H1 (cell line): ENCODE measurements at regions not wholly inside any gene's neighbourhood (a gene's known extent, or its start where the extent isn't known, plus 50 kb on each side); places are given as distances from the start of the nearest gene placed in this dataset.

Experiments
- CTCF ChIA-PET: fragments of 300-600 bp; sonication (Branson Sonifier 250); formaldehyde crosslinking; loops from one replicate; lab custom pipeline; 2021; ENCODE audit not compliant: partially characterized antibody; lab: Charles Lee
- POLR2A ChIA-PET: fragments of 300-600 bp; sonication (Branson Sonifier 250); formaldehyde crosslinking; loops from one replicate; lab custom pipeline; 2021; ENCODE audit warnings: inconsistent platforms; ENCODE audit not compliant: partially characterized antibody; lab: Charles Lee
- DNase-seq, 2 experiments: peaks; one replicate each; pipeline versions ENCODE4 v3.0.0 to v3.0.0-alpha.2; 2010 to 2022; ENCODE audit warnings: low spot score in 2 of 2, low read depth in 1 of 2, mixed read lengths in 1 of 2
- FAIRE-seq: peaks from 2 replicates; lab custom pipeline; 2011; peaks lifted over from hg19 to GRCh38; lab: Jason Lieb, UNC
- H2AFZ ChIP-seq: 2 replicates; pipeline ENCODE4 v1.8.1; 2012; ENCODE audit warnings: low read length, inconsistent platforms
- H2AK5ac ChIP-seq: 2 replicates; pipeline ENCODE4 v1.6.1; 2013; ENCODE audit warnings: low read depth, low read length
- H2BK120ac ChIP-seq: replicated peaks from 2 replicates; pipeline ENCODE3; 2013; ENCODE audit warnings: low read depth, low read length, inconsistent platforms
- H2BK12ac ChIP-seq: 2 replicates; pipeline ENCODE4 v1.6.1; 2013; ENCODE audit warnings: low read depth, low read length
- H2BK15ac ChIP-seq: 2 replicates; pipeline ENCODE4 v1.6.1; 2013; ENCODE audit warnings: low read length
- H2BK20ac ChIP-seq: 2 replicates; pipeline ENCODE4 v1.6.1; 2013; ENCODE audit warnings: low read length
- H2BK5ac ChIP-seq: 2 replicates; pipeline ENCODE4 v1.6.1; 2013; ENCODE audit warnings: low read depth, low read length
- H3K14ac ChIP-seq: 2 replicates; pipeline ENCODE4 v1.6.1; 2013; ENCODE audit warnings: inconsistent platforms; ENCODE audit not compliant: insufficient read length
- H3K18ac ChIP-seq: 2 replicates; pipeline ENCODE4 v1.6.1; 2013; ENCODE audit warnings: low read length; ENCODE audit errors: extremely low read depth
- H3K23ac ChIP-seq: 2 replicates; pipeline ENCODE4 v1.6.1; 2013; ENCODE audit warnings: inconsistent platforms; ENCODE audit not compliant: insufficient read length
- H3K23me2 ChIP-seq: 2 replicates; pipeline ENCODE4 v1.6.1; 2013; ENCODE audit warnings: low read depth, low read length
- H3K27ac ChIP-seq: 2 replicates; pipeline ENCODE4 v1.6.1; 2011; ENCODE audit warnings: low read depth, low read length, inconsistent platforms
- H3K27me3 ChIP-seq, 4 experiments: replicated peaks in 1 of 4; 1 replicate in 1 of 4; 2 replicates in 3 of 4; pipeline versions ENCODE4 v1.6.1 to v1.8.1; 2011 to 2013; ENCODE audit warnings: low read length in 3 of 4, mild to moderate bottlenecking in 3 of 4, inconsistent platforms in 2 of 4, mixed read lengths in 2 of 4, moderate library complexity in 1 of 4; ENCODE audit not compliant: control insufficient read depth in 3 of 4, insufficient read depth in 3 of 4; ENCODE audit errors: extremely low read depth in 1 of 4
- H3K36me3 ChIP-seq, 4 experiments: 2 replicates each; pipeline versions ENCODE4 v1.6.1 to v1.8.1; 2011 to 2013; ENCODE audit warnings: mild to moderate bottlenecking in 4 of 4, low read length in 3 of 4, moderate library complexity in 2 of 4, control low read depth in 1 of 4, inconsistent platforms in 1 of 4; ENCODE audit not compliant: insufficient read depth in 4 of 4, control insufficient read depth in 2 of 4
- H3K4ac ChIP-seq: replicated peaks from 2 replicates; pipeline ENCODE3; 2013; ENCODE audit warnings: low read length, low read depth, mixed read lengths, inconsistent platforms; ENCODE audit not compliant: insufficient read length
- H3K4me1 ChIP-seq, 4 experiments: replicated peaks in 1 of 4; 1 replicate in 1 of 4; 2 replicates in 3 of 4; pipeline versions ENCODE4 v1.6.1 to v1.8.1; 2011 to 2013; ENCODE audit warnings: low read length in 3 of 4, inconsistent platforms in 2 of 4, mixed read lengths in 1 of 4; ENCODE audit not compliant: insufficient read depth in 4 of 4, control insufficient read depth in 3 of 4
- H3K4me2 ChIP-seq, 2 experiments: 2 replicates each; pipeline versions ENCODE4 v1.6.1 to v1.8.1; 2011 to 2013; ENCODE audit warnings: low read depth in 2 of 2, low read length in 2 of 2, control low read depth in 1 of 2, inconsistent platforms in 1 of 2, mild to moderate bottlenecking in 1 of 2; ENCODE audit not compliant: insufficient read depth in 1 of 2
- H3K4me3 ChIP-seq, 4 experiments: fragments of 200-600, 300-600 bp in 1 of 4; sonication (generic), shearing (Covaris generic), sonication (Bioruptor Twin) in 1 of 4; 2 replicates each; pipeline versions ENCODE4 v1.5.1 to v1.8.1; 2011 to 2016; ENCODE audit warnings: low read length in 4 of 4, low read depth in 3 of 4, control low read depth in 2 of 4, inconsistent platforms in 2 of 4, mild to moderate bottlenecking in 2 of 4, mixed read lengths in 1 of 4, moderate library complexity in 1 of 4; ENCODE audit not compliant: insufficient read depth in 2 of 4; ENCODE audit errors: extremely low read depth in 1 of 4
- H3K56ac ChIP-seq: replicated peaks from 2 replicates; pipeline ENCODE3; 2013; ENCODE audit warnings: low read depth, mild to moderate bottlenecking, mixed read lengths, low read length, inconsistent platforms; ENCODE audit not compliant: insufficient read length
- H3K79me1 ChIP-seq: 2 replicates; pipeline ENCODE4 v1.6.1; 2013; ENCODE audit warnings: low read depth, low read length, control low read depth
- H3K79me2 ChIP-seq, 2 experiments: 2 replicates each; pipeline versions ENCODE4 v1.6.1 to v1.8.1; 2012 to 2013; ENCODE audit warnings: low read length in 2 of 2, mild to moderate bottlenecking in 2 of 2, inconsistent platforms in 1 of 2; ENCODE audit not compliant: insufficient read depth in 2 of 2, control insufficient read depth in 1 of 2
- H3K9ac ChIP-seq, 4 experiments: replicated peaks in 1 of 4; 1 replicate in 1 of 4; 2 replicates in 3 of 4; pipeline versions ENCODE4 v1.6.1 to v1.8.1; 2011 to 2013; ENCODE audit warnings: low read depth in 3 of 4, low read length in 3 of 4, control low read depth in 2 of 4, mild to moderate bottlenecking in 2 of 4, moderate library complexity in 2 of 4, inconsistent platforms in 1 of 4; ENCODE audit errors: extremely low read depth in 1 of 4
- H3K9me3 ChIP-seq, 2 experiments: 2 replicates each; pipeline versions ENCODE4 v1.6.1 to v1.8.1; 2012 to 2013; ENCODE audit warnings: mild to moderate bottlenecking in 2 of 2, moderate library complexity in 2 of 2, control low read depth in 1 of 2, inconsistent platforms in 1 of 2, low read depth in 1 of 2, low read length in 1 of 2, mixed read lengths in 1 of 2; ENCODE audit not compliant: insufficient read depth in 2 of 2
- H4K20me1 ChIP-seq, 2 experiments: replicated peaks in 1 of 2; 2 replicates each; pipeline versions ENCODE3 to v1.8.1; 2011 to 2013; ENCODE audit warnings: inconsistent platforms in 2 of 2, low read length in 2 of 2, mild to moderate bottlenecking in 1 of 2; ENCODE audit not compliant: insufficient read depth in 2 of 2, control insufficient read depth in 1 of 2
- H4K5ac ChIP-seq: 2 replicates; pipeline ENCODE4 v1.6.1; 2013; ENCODE audit warnings: low read length, low read depth, mixed read lengths, inconsistent platforms; ENCODE audit not compliant: insufficient read length
- H4K8ac ChIP-seq: 2 replicates; pipeline ENCODE4 v1.8.0; 2013; ENCODE audit warnings: mild to moderate bottlenecking, moderate library complexity, low read length, inconsistent platforms; ENCODE audit not compliant: insufficient read depth; ENCODE audit errors: extremely low read depth
- H4K91ac ChIP-seq: replicated peaks from 2 replicates; pipeline ENCODE3; 2013; ENCODE audit warnings: low read length, mixed read lengths, inconsistent platforms; ENCODE audit not compliant: insufficient read length
- CHD1 ChIP-seq: IDR thresholded peaks from 2 replicates; pipeline ENCODE4 v1.6.1; 2012; ENCODE audit warnings: low read depth, low read length, improper control_type of control experiment
- E2F6 ChIP-seq: IDR thresholded peaks from 2 replicates; pipeline ENCODE4 v1.6.1; 2012; ENCODE audit warnings: inconsistent platforms
- HDAC2 ChIP-seq, 2 experiments: fragments of 300-600 bp in 1 of 2; sonication (generic) in 1 of 2; IDR thresholded peaks; 2 replicates each; pipeline ENCODE4 v1.6.1; 2011 to 2012; ENCODE audit warnings: low read depth in 2 of 2, low read length in 2 of 2, mild to moderate bottlenecking in 2 of 2, moderate library complexity in 2 of 2, borderline replicate concordance in 1 of 2, inconsistent platforms in 1 of 2
- NANOG ChIP-seq: IDR thresholded peaks from 2 replicates; pipeline ENCODE4 v1.6.1; 2011; ENCODE audit warnings: low read length, low read depth, mild to moderate bottlenecking, inconsistent platforms; ENCODE audit not compliant: insufficient read depth, poor library complexity, severe bottlenecking
- POLR2A ChIP-seq, 2 experiments: IDR thresholded peaks; 1 replicate in 1 of 2; 2 replicates in 1 of 2; pipeline ENCODE4 v1.6.1; 2011; ENCODE audit warnings: low read depth in 2 of 2, low read length in 2 of 2, mild to moderate bottlenecking in 2 of 2; ENCODE audit errors: control extremely low read depth in 1 of 2
- SIN3A ChIP-seq, 2 experiments: IDR thresholded peaks in 1 of 2; conservative IDR thresholded peaks in 1 of 2; 2 replicates each; pipeline ENCODE4 v1.6.1; 2011 to 2012; ENCODE audit warnings: low read length in 2 of 2, improper control_type of control experiment in 1 of 2, low read depth in 1 of 2, mild to moderate bottlenecking in 1 of 2
- SIRT6 ChIP-seq: IDR thresholded peaks from one replicate; pipeline ENCODE4 v1.7.1; 2012; ENCODE audit warnings: low read length, inconsistent platforms
- SP1 ChIP-seq: IDR thresholded peaks from 2 replicates; pipeline ENCODE4 v1.6.1; 2011; ENCODE audit warnings: low read depth, low read length
- TEAD4 ChIP-seq: IDR thresholded peaks from 2 replicates; pipeline ENCODE4 v1.6.1; 2012; ENCODE audit warnings: low read depth, low read length, inconsistent platforms, mixed read lengths
- WGBS, 2 experiments: shearing (Covaris generic) in 1 of 2; methylation state at CpG; one replicate each; pipeline versions ENCODE4 v1.1.6 to v1.1.7; 2013 to 2015; ENCODE audit warnings: low lambda C conversion rate in 2 of 2, mixed read lengths in 2 of 2, inconsistent platforms in 1 of 2, low coverage in 1 of 2, missing lambda C conversion rate in 1 of 2; ENCODE audit not compliant: insufficient replicate concordance in 2 of 2, insufficient coverage in 1 of 2, insufficient read length in 1 of 2; ENCODE audit errors: extremely low coverage in 1 of 2, missing lambda C conversion rate in 1 of 2; 5-methylcytosine and 5-hydroxymethylcytosine counted together

DNA sequence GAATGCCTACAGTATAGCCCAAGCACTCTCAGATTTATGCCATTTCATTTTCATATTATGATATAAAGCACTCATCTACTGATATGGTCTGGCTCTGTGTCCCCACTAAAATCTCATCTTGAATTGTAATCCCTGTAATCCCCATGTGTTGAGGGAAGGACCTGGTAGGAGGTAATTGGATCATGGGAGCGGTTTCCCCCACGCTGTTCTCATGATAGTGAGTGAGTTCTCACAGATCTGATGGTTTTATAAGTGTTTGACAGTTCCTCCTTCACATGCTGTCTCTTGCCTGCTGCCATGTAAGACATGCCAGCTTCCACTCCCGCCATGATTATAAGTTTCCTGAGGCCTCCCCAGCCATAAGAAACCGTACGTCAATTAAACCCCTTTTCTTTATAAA, 171.7 kb downstream of the OTOR start:
- no peak overlapping the region for H3K4ac ChIP-seq
- no peak for TF ChIP-seq NANOG
- TF ChIP-seq SIN3A (conservative IDR thresholded peaks at IDR 0.05 in 1 of 2, IDR thresholded peaks at IDR 0.05 in 1 of 2; ENCODE audit: low read depth in 1 of 2, low read length in 2 of 2): no peak
- TF ChIP-seq E2F6: no peak
- no peak for TF ChIP-seq POLR2A (IDR thresholded peaks at IDR 0.05; ENCODE audit: control extremely low read depth in 1 of 2, low read depth in 2 of 2, low read length in 2 of 2)
- TF ChIP-seq SP1: no peak
- no peak for TF ChIP-seq CHD1
- TF ChIP-seq HDAC2 (IDR thresholded peaks at IDR 0.05; ENCODE audit: borderline replicate concordance in 1 of 2, low read depth in 2 of 2, low read length in 2 of 2): no peak
- TF ChIP-seq TEAD4: no peak
- no peak for TF ChIP-seq SIRT6
- no peak overlapping the region for H3K23ac ChIP-seq
- H3K4me1 ChIP-seq: peaks cover 2 to 7% (median 3%) of the 10 kb centered on the region in 4 experiments; a peak in 3 of 7 replicates
- H4K20me1 ChIP-seq: no peaks in the 10 kb centered on the region
- ChIA-PET CTCF (no interaction called here), POLR2A (no interaction called here)
- no peak overlapping the region for H2BK15ac ChIP-seq
- no peak overlapping the region for H4K5ac ChIP-seq
- no peak overlapping the region for H4K91ac ChIP-seq
- no peaks in the 10 kb centered on the region for H3K27me3 ChIP-seq
- H3K36me3 ChIP-seq: no peaks in the 10 kb centered on the region
- no peak overlapping the region for H2BK20ac ChIP-seq
- H3K4me3 ChIP-seq: no peak overlapping the region
- H2BK12ac ChIP-seq: no peak overlapping the region
- no peak overlapping the region for H3K27ac ChIP-seq
- no peaks in the 10 kb centered on the region for H3K79me1 ChIP-seq
- H2AFZ ChIP-seq: no peak overlapping the region
- H3K9me3 ChIP-seq: peaks cover 6 to 12% of the 10 kb centered on the region in 2 experiments; a peak in 3 of 4 replicates
- no peak overlapping the region for H2BK120ac ChIP-seq
- no peaks in the 10 kb centered on the region for H3K79me2 ChIP-seq
- WGBS, 2 experiments: 77% methylated on average over 5 of the region's 5 CpGs; no CpG with 5 or more reads in 1 of the 2 experiments
- no peak for FAIRE-seq
- no peaks in the 10 kb centered on the region for H3K23me2 ChIP-seq
- no peak overlapping the region for H2BK5ac ChIP-seq
- no peak overlapping the region for H3K14ac ChIP-seq
- no peak overlapping the region for H3K18ac ChIP-seq
- H2AK5ac ChIP-seq: no peak overlapping the region
- DNase-seq: no peak
- no peak overlapping the region for H3K4me2 ChIP-seq
- H3K9ac ChIP-seq: no peak overlapping the region
- H3K56ac ChIP-seq: no peak overlapping the region
- H4K8ac ChIP-seq: no peak overlapping the region
